GM18873 (cell line): ENCODE measurements at regions not wholly inside any gene's neighbourhood (a gene's known extent, or its start where the extent isn't known, plus 50 kb on each side); places are given as distances from the start of the nearest gene placed in this dataset.
"Not testable (repeated sequence)": the region's sequence is repeated elsewhere in the genome, so short reads cannot be mapped to it uniquely, and the experiment has no call there.

Source experiments
- ATAC-seq: cut with Tn5 transposase; IDR thresholded peaks from one replicate; pipeline ENCODE4 v1.9.1; 2021; ENCODE audit warnings: mild to moderate bottlenecking, moderate library complexity, moderate number of reproducible peaks; ENCODE audit not compliant: unreplicated experiment, low FRiP score

- no peak for ATAC-seq
Measured at GRCh38 chr6:144390886-144391285, 105.8 kb downstream of the UTRN start.

- no peak for ATAC-seq
Measured at GRCh38 chr6:144392536-144392935, 107.4 kb downstream of the UTRN start.

GRCh38 chr6:144394210-144394609 is 109.1 kb downstream of the UTRN start:
- ATAC-seq, result no peak

GRCh38 chr6:144395014-144395413 is 109.9 kb downstream of the UTRN start:
- no peak for ATAC-seq

DNA sequence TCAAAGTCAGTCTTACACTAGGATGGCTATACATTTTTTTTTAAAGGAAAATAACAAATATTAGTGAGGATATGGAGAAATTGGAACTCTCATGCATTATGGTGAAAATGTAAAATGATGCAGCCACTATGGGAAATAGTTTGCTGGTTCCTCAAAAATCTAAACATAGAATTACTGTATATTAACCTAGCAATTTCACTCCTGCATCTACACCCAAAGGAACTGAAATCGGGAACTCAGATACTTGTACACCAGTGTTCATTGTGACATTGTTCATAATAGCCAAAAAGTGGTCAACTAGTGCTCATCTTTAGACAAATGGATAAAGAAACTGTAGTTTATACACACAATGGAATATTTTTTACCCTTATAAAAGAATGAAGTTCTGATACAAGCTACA is 110.7 kb downstream of the UTRN start:
- ATAC-seq, result no peak

GRCh38 chr6:144397141-144397540 is 112.0 kb downstream of the UTRN start:
- ATAC-seq, result no peak

DNA sequence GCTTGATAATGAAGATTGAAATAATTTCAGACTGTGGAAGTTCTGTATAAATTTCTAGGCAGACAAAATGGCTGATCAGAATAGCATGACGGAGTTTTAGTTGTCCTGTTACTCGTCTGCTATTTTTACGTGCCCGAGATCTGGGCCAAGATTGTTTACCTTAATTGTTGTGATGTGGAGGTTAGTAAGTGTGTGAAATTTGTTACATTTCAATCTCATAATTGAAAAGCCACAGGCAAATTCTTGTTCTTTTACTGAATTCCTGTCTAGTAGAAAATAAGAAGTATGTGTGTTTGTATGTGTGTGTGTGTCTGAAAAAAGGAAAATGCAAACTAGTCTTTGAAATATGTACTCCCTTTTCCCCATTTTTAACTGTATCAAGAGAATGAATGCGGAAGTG is 115.2 kb downstream of the UTRN start:
- no peak for ATAC-seq

DNA sequence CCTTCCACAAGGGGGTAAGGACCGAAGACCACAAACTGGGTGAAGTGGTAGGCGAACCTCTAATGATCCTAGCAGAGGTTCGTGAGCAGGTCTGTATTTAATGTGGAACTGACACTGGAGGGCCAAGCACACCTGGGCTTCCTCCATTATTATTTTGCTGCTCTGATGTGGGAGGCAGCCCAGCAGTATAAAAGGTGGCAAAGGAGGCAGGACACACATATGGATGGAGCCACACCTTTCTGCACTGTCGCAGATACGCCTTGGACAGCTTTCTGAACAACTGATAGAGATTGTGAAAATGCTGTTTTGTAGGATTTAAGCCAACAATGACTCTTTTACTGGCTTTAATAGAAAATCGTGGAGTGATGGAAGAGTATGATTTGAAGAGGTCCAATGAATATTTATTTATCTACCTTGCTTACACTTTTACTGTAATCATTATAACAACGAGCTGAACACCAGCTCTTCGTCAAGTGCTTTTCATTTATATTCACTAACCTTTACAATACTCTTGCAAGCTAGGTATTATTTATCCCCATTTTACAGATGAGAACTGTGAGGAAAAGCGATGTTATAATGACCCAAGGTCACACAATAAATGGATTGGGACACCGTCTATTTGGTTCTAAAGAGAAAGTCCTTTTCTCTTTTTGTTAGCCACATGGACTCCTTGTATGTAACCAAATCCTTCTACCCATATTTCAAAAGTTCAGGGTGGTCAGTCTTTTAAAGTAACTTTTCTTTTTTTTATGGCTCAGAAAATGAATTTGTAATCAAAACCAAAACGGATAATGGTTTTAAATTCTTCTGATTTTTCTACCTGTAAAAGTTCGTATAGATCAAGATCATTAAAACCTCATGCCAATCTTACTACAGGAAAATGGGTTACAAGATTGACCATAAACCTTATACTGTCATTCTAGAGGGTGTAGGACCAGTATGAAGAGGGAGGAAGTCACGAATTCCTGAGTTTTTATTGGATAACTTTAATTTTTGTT is 116.9 kb downstream of the UTRN start:
- ATAC-seq, result no peak

GRCh38 chr6:144402750-144403149 is 117.6 kb downstream of the UTRN start:
- ATAC-seq, result no peak

GRCh38 chr6:144405163-144405562 is 120.0 kb downstream of the UTRN start:
- no peak for ATAC-seq

GRCh38 chr6:144406796-144407195 is 121.7 kb downstream of the UTRN start:
- ATAC-seq, result no peak

- ATAC-seq, result no peak
Measured at GRCh38 chr6:144408161-144408560, 123.0 kb downstream of the UTRN start.

GRCh38 chr6:144410059-144410458 is 124.9 kb downstream of the UTRN start:
- no peak for ATAC-seq

GRCh38 chr6:144410574-144410973 is 125.4 kb downstream of the UTRN start:
- not testable (repeated sequence) for ATAC-seq

DNA sequence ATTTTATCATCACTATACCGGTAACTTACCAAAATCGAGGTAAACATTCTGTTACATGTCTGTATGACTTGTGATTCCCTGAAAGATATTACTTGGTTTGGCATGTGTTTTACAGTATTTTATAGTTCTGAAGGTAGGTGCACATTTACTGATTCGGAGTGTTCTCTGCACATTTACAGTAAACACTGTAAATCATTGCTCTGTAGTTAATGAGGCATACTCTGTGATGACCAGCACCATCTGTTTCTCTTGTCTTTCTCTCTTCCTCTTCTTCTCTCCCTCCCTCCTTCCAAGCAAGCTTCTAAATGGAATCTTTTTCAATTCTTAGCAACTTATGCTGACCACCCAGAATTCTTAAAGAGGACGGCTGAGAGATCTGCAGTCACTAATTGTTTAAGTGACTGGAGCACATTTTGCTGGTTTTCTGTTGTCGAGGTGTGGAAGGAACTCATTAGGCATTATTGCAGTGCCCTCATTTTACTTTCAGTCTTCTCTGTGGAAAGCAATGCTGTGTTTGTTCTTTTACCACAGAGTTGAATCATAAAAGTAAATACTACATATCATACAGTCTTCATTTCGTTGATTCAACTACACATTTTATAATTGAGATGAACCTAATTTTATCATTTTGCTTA is 126.5 kb downstream of the UTRN start:
- ATAC-seq, result no peak

GRCh38 chr6:144413418-144413817 is 128.3 kb downstream of the UTRN start:
- ATAC-seq, result no peak

DNA sequence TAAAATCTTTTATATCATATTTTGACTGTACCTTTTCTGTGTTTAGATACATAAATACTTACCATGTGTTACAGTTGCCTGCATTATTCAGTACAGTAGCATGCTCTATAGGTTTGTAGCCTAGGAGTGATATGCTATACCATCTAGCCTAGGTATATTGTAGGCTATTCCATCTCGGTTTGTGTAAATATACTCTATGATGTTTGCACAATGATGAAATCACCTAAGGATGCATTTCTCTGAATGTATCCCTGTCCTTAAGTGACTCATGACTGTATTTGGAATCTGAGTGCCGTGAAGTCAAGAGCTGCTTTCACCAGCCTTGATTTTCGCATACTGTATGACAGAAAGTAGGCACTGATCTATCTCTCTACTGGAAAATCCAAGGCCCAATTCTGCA is 129.9 kb downstream of the UTRN start:
- ATAC-seq, result no peak

- ATAC-seq, result no peak
Measured at GRCh38 chr6:144415835-144416237, 130.7 kb downstream of the UTRN start.

- ATAC-seq, result no peak
Measured at GRCh38 chr6:144416244-144416643, 131.1 kb downstream of the UTRN start.

DNA sequence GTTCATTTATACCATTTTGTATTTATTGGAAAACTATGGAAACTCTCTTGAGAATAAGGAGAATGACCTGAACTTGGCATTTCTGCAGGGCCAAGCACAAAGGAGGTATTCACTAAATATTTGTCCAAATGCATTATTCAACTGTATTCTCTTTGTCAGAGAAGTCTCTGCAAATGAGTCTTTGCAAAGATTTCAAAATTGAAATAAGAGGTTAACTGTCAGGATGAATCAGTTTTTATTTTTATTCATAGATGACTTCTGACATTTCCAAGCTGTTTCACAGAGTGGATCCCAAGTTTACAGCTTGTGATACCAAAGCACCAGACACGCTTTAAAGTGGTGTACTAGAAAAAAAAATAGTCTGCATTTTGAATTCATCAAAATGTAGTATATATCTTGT is 131.6 kb downstream of the UTRN start:
- ATAC-seq, result no peak

GRCh38 chr6:144417681-144418080 is 132.5 kb downstream of the UTRN start:
- no peak for ATAC-seq
